ENCODE measurements at regions not wholly inside any gene's neighbourhood (a gene's known extent, or its start where the extent isn't known, plus 50 kb on each side); places are given as distances from the start of the nearest gene placed in this dataset.

- DNase-seq (no peak), ATAC-seq (no peak)
- TF ChIP-seq, protein P1, sequence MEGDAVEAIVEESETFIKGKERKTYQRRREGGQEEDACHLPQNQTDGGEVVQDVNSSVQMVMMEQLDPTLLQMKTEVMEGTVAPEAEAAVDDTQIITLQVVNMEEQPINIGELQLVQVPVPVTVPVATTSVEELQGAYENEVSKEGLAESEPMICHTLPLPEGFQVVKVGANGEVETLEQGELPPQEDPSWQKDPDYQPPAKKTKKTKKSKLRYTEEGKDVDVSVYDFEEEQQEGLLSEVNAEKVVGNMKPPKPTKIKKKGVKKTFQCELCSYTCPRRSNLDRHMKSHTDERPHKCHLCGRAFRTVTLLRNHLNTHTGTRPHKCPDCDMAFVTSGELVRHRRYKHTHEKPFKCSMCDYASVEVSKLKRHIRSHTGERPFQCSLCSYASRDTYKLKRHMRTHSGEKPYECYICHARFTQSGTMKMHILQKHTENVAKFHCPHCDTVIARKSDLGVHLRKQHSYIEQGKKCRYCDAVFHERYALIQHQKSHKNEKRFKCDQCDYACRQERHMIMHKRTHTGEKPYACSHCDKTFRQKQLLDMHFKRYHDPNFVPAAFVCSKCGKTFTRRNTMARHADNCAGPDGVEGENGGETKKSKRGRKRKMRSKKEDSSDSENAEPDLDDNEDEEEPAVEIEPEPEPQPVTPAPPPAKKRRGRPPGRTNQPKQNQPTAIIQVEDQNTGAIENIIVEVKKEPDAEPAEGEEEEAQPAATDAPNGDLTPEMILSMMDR (IDR thresholded peaks at IDR 0.05), result no peak
- H3K4me3 ChIP-seq, result no peak overlapping the region
- no peaks in the 10 kb centered on the region for H3K36me3 ChIP-seq (ENCODE audit: low read depth)
- H3K9me3 ChIP-seq, result no peaks in the 10 kb centered on the region
- no peaks in the 10 kb centered on the region for H3K4me1 ChIP-seq (ENCODE audit: low read depth)
- intact Hi-C loops (cut with DNase I, micrococcal nuclease), result no loop called here
Observed at GRCh38 chr1:62381831-62382657, 54.8 kb upstream of the USP1 start.

DNA sequence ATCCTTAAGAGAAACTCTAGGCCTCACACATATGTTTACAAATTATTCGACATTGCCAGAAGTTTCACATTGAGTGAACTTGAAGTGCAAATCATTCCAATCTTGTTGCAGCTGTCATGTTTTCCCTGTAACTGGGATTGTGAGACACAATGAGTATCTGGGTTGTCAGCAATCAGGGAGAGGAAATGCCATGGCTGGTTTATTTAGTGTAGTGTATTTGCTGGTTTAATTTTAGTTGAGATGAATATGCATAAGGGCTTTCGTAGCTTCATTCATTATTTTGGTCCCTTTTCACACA lies 54.2 kb upstream of the USP1 start:
- H3K4me1 ChIP-seq (ENCODE audit: low read depth), result no peaks in the 10 kb centered on the region
- TF ChIP-seq, protein P1 (IDR thresholded peaks at IDR 0.05), result no peak
- ATAC-seq (no peak), DNase-seq (no peak)
- intact Hi-C loops (cut with DNase I, micrococcal nuclease), result no loop called here
- no peaks in the 10 kb centered on the region for H3K36me3 ChIP-seq (ENCODE audit: low read depth)
- H3K4me3 ChIP-seq, result no peak overlapping the region
- H3K9me3 ChIP-seq, result no peaks in the 10 kb centered on the region

DNA sequence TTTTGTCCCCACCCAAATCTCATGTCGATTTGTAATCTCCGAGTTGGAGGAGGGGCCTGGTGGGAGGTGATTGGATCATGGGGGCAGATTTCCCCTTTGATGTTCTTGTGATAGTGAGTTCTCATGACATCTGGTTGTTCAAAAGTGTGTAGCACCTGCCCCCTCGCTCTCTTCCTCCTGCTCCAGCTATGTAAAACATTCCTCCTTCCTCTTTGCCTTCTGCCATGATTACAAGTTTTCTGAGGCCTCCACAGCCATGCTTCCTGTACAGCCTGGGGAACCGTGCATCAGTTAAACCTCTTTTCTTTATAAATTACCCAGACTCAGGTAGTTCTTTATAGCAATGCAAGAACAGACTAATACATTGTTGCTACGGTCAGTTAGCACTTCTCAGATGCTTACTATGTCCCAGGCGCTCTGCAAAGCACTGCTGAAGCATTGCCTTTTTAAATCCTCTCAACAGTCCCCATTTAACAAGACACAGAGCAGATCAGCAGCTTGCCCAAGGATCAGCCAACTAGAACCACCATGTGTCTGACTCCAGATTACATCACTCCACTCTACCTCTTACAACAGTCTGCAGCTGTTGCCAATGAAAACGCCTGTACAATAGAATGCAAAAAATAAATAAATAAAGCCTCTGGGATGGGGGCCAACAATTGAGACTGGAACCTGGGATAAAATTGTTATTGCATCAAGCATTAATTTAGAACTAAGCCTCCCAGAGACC lies 52.4 kb upstream of the USP1 start:
- intact Hi-C loops (cut with DNase I, micrococcal nuclease), result no loop called here
- Histone ChIP-seq H3K9me3 (no peaks in the 10 kb centered on the region), H3K4me1 (ENCODE audit: low read depth) (no peaks in the 10 kb centered on the region), H3K4me3 (no peak overlapping the region), H3K36me3 (ENCODE audit: low read depth) (no peaks in the 10 kb centered on the region)
- DNase-seq (no peak), ATAC-seq (peak; percentile 82)
- TF ChIP-seq, protein P1 (IDR thresholded peaks at IDR 0.05), result no peak

DNA sequence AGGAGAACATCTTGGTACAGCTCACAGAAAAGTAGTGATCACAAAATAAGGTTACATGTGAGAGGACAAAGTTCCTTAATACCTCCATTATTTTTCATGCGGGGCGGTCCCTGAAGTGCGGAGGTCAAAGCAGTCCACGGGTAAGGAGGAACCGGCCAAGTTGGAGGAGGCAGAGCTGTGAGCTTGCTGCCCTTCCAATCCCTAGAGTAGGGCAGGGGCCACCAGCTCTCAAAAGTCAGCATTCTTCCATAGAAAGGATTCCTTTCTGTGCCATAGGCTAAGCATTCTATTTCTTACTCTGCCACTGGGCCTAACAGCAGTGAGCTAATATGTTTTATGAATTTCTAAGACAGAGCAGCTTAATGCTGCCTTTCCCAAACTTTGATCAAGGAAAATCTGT lies 50.9 kb upstream of the USP1 start:
- Histone ChIP-seq H3K4me1 (ENCODE audit: low read depth) (no peaks in the 10 kb centered on the region), H3K36me3 (ENCODE audit: low read depth) (no peaks in the 10 kb centered on the region), H3K4me3 (no peak overlapping the region), H3K9me3 (no peaks in the 10 kb centered on the region)
- ATAC-seq (no peak), DNase-seq (no peak)
- TF ChIP-seq, protein P1 (IDR thresholded peaks at IDR 0.05), result no peak
- intact Hi-C loops (cut with DNase I, micrococcal nuclease), result no loop called here

DNA sequence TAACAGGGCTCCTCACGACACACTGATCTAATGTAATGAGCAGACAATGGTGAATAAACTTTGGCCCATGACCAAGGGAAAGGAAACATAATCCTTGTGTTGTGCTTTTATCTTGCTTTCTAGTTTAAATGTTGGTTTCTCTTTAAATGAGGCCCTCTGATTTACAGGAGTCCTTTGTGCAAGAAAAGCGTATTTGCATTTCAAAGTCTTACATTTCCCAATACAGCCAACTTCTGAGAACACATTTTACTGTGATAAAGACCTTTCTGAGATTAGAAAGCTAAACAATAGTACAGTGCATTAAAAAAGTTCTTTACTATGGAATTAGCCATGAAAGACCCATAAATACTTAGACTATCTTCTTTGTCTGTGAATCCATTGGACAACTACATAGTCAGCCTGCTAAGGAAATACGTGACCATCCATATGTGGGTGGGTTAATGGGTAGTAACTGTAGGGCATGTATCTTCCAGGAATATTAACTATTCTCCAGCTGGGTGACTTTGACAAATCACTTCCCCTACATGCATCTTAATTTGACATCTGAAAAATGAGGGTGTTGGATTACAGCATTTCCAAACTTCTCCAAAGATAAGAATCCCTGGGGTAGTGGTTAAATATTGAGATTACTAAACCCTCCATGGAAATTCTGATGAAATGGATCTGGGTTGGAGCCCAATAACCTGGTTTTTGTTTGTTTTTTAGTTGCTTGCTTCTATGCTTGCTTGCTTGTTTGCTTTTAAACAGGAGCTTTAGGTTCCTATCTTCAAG lies 50.3 kb upstream of the USP1 start:
- H3K4me3 ChIP-seq, result no peak overlapping the region
- ATAC-seq (no peak), DNase-seq (no peak)
- no peaks in the 10 kb centered on the region for H3K9me3 ChIP-seq
- H3K36me3 ChIP-seq (ENCODE audit: low read depth), result no peaks in the 10 kb centered on the region
- intact Hi-C loops (cut with DNase I, micrococcal nuclease), result no loop called here
- TF ChIP-seq, protein P1 (IDR thresholded peaks at IDR 0.05), result no peak
- H3K4me1 ChIP-seq (ENCODE audit: low read depth), result no peaks in the 10 kb centered on the region
